Activated CD4-positive, alpha-beta T cell treated with anti-CD3 and anti-CD28 coated beads, Interleukin-2, amount 50 U/mL, for 4 hours (primary cell): ENCODE measurements at regions not wholly inside any gene's neighbourhood (a gene's known extent, or its start where the extent isn't known, plus 50 kb on each side); places are given as distances from the start of the nearest gene placed in this dataset.

Experiments used
- DNase-seq, 2 experiments: peaks; one replicate each; pipeline ENCODE4 v3.0.0-alpha.2; 2020

DNA sequence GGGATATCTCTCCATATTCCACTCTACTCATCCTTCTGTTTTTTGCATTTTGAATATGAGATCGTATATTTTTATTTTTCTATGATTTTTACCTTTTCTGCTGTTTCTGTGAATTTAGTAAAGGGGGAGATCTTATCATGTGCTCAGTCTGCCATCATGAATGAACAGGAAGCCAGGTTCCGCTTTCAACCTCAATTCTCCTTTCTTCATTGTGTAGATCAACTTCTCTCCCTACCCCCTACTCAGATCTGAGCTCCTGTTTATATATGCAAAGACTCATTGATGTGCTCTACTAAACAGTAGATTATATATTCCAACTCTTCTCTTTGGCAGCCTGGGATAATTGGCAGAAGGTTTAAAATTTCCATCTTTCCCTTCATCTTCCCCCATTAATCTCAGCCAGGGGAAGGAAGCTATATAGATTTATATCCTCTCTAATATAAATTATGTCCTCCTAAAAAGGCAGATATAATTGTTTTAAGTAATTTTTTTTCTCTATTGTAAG lies 336.7 kb upstream of the PLET1 start:
- no peak for DNase-seq

GRCh38 chr11:112599265-112599664 lies 338.6 kb upstream of the PLET1 start:
- DNase-seq = no peak

- no peak for DNase-seq
Observed at GRCh38 chr11:112599856-112600533, 339.3 kb upstream of the PLET1 start.

- no peak for DNase-seq
Observed at GRCh38 chr11:112605093-112605666, 344.5 kb upstream of the PLET1 start.

DNA sequence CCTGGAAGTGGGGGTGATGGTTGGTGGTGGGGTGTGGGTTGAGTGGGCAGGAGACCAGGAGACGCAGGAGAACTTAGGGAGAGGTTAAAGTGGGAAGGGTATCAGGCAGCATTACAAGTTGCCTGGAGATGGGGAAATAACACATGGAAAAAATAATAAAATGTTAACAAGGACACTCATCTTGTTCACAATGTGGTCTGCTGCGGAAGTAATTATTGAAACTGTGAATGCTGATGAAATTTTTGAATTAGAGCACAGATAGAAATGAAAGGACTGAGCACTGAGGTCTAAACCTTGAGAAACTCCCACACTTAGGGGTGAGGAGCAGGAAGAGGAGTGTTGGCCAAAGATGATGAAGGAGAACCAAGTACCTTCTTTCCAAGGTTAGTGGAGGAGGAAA lies 346.0 kb upstream of the PLET1 start:
- DNase-seq = no peak

GRCh38 chr11:112608509-112608908 lies 347.8 kb upstream of the PLET1 start:
- DNase-seq = no peak

DNA sequence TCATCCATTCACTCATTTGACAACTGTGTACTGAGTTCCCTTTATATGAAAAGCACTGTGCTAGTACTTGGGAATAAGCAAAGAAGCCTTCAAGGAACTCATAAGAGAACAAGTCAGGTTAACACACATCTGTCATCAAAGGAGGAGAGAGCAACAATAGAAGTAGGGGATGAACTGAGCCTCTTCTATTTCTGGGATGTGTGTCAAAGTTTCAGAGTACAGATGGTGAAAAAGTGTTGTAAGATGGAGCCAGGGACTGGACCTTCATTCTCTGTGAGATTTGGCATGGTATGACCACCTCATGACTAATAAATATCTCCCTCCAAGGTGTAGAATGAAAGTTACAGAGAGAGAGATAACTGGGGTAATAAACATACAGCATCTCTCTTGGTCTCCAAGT lies 349.8 kb upstream of the PLET1 start:
- no peak for DNase-seq

DNA sequence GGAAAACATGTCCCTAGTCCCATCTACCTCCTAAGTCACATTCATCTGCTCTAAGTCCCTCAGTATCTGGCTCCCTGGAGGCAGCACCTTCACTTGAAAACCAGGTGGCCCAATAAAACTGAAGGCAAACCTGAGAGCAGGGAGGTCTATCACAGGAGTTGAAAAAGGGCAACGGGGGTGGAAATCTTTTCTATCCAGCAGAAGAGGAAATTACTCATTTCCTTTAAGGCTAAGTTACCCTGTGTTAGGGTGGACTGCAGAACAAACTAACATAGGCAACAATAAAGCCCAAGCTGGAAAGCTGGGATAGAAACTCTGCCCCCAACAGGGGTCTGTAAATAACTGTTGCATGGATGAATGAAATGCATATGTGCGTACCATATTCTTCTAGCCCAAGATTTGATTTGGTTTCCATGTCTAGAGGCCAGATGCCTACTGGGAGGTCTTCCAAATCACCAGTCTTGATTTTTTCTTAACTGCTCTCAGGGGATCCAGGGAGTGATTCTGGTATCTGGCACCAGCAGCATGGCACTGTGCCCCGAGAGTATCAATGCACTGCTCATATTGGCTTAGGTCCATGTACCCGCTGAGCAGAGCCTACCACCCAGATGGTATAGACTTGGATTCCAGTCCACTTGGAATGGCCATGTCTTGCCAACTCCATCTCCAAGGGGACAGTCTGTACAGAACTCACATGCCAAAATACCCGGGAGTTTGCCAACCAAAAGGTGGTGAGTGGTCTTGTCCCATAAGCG lies 350.0 kb upstream of the NCAM1 start:
- no peak for DNase-seq

- no peak for DNase-seq
Observed at GRCh38 chr11:112611771-112612170, 349.4 kb upstream of the NCAM1 start.

DNA sequence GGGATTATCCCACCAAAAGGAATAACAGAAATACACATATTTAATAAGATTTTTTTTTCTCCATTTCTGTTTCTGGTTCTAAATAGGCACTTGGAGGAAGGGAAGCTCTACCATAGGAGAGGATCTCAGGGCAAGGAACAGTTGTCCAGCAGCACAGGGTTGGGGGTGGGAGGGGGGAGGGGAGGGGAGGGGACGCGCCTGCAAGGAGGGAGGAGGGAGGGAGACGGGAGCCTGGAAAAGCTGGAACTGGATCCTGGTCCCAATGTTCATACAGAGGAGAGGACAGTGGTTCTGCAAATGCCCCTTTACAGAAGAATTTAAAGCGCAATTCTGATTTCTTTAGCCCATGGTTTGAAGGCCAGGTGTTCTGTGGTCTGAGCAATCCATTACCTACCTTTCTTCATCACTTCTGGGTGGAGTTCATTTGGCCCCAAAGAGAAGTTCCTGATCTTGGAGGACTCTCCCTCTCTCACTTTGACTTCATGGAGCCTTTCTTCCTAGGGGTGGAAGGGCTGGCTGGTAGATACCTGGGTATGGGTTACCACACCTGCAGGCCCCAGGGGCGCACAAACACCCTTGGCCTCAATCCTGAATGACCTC lies 348.9 kb upstream of the NCAM1 start:
- no peak for DNase-seq

DNA sequence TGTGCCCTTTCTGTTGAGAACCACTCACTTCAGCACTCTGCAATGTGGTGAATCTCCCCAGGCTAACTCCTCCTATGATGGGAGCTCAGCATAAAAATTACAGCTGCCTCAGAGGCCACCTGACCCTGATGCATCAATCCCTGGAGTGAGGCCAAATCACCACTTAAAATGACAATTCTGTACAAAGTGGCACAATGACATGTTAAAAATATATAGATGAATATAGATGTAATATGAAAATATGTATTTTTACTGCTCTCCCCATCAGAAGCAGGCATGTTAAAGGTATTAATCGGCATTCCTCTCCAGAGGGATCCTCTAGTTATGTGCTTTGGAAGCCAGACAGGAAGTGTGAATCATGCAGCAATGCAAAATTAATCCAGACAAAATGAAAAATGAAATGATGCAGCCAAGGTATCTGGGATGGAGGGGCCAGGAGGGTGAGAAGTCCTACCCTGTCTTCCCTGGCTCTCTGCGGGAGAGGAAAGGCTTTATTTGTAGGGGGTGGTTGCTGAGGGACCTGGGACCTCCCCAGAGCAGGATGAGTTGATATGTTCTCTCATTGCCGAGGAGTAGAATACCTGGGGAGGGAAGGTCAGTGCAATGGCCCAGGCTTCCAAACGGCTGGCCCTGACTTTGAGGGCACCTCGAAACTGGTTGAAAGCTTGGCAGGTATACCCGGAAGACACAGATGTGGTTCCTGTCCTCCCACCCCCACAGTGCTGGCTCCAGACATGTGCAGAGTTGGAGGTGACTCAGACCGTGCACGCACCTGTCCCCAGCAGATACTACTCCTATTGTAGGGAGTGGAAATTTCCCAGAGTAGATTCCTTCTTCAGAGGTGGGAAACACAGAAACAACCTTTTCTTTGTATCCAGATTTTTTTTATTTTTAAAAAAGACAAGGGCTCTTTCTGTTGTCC lies 347.9 kb upstream of the NCAM1 start:
- DNase-seq = no peak

DNA sequence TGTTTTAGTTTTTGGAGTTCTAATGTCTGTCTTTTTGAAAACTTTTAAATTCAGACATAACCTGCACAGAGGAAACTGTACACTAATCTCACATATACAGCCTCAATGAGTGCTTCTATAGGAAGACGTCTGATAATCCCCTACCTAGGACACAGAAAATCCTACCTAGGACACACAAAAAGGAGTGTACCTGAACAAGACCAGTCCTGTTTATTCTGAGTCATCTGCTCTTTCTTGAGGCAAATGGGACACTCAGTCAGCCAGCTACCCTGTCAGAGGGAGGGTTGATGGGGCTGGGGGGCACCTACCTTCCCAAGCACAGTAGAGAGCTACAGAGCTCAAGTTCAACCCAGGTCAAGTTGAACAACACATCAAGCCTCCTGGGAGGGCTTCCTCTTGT lies 346.6 kb upstream of the NCAM1 start:
- no peak for DNase-seq

DNA sequence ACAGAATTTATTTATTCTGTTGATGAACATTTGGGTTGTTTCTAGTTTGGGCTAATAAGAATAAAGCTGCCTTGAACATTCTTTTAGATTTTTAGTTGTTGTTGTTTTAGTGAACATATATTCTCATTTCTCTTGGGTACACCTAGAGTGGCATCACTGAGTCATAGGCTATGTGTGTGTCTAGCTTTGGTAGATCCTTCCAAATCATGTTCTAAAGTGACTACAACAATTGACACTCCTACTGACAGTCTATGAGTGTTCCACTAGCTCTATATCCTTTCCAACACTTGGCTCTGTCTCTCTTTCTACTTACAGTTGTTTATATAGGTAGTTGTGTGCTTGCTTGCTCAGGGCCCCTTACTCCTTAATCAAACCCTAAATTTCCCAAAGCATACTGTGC lies 346.0 kb upstream of the NCAM1 start:
- DNase-seq = no peak

DNA sequence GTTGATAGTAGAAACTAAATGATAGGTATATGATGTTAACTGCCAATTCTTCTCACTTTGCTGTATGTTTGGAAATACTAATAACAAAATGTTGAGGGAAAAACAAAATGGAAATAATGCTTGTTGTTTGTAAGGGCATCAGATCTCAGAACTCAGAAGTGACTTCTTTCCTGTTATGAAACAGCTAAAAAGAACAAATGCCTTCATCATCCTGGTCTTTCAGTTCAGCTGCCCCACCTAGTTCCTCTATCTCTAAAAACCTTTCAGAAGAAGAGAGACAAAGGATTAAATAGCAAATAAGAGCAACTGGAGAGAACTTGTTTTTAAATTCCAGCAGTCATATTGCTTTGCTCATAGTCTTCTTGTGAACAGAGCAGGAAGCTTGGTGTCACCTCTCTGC lies 345.3 kb upstream of the NCAM1 start:
- no peak for DNase-seq

DNA sequence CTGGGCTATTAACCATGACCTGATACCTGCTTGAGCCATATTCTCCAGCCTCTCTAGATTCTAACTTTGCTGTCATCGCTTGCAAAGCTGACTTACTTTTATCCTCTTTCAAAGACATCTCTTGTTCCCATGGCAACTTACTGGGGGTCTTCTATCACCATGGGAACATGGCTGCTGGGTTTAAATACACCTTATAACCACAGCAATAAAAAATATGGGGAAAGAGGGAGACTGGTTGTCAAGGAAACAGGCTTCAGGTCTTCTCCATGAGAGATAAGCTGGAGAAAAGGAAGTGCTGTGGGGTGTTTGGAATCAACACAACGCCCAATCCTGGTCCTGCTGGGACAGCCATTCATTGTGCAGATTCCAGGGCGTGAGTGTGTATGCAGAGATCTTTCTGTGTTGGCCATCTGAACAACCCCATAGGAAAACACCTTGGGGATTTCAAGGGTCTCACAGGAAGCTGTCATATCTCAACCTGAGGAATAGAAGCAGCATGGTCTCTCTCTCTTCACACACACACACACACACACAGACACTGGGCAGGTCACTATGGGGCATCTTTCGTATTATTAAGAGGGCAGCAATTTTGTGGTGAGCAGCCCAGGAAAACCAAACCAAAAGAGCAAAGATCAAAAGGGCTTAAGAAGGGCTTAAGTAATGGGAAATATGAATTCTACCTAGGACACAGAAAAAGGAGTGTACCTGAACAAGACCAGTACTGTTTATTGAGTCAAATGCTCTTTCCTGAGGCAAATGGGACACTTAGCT lies 344.7 kb upstream of the NCAM1 start:
- no peak for DNase-seq

DNA sequence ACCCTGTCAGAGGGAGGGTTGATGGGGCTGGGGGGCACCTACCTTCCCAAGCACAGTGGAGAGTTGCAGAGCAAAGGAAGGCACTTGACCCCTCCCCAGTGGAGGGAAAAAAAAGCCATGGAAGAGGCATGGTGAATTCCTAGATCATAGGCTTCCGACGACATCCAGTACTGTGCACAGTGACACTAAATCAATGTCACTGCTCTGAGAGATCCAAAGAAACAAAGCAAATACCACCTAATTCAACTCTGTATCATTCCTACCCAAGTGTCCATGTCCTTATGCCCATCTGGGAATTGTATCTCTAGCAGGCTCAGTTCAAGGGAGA lies 344.2 kb upstream of the NCAM1 start:
- DNase-seq = no peak

GRCh38 chr11:112617977-112618826 lies 343.0 kb upstream of the NCAM1 start:
- no peak for DNase-seq

GRCh38 chr11:112619106-112619505 lies 342.1 kb upstream of the NCAM1 start:
- no peak for DNase-seq

DNA sequence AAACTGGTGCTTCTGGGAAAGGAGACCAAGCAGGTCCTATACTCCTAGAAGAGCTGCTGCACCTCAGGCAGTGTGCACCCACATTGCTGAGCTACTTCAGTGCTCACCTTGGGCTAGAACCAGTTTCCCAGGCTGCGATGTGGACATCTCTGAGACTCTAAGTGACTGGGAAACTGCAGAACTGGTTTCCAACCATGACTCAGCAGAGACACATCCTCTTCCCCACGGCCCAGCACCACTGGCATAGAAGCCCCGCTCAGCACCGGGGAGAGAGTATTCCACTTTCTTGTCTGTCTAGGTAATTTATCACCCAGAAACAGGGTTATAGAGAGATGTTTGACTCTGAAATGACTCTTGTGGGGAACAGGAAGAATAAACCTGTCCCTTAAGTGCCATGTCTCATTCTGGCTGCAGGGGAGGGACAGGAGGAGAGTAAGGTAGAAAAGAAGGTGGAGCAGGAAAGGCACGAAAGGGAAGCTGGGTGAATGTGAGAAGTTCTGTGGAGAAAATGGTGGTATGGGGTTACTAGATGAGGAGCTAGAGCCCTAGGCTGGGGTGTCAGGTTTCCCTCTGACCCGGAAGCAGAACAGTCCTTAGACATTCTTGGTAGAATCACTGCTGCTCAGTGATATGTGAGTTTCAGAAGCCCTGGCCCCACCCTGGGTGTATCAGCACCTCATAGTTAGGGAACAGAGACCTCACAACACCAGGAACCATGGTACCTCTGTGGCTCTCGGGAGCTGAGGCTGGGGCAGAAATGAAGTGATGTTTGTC lies 340.4 kb upstream of the NCAM1 start:
- DNase-seq = no peak

DNA sequence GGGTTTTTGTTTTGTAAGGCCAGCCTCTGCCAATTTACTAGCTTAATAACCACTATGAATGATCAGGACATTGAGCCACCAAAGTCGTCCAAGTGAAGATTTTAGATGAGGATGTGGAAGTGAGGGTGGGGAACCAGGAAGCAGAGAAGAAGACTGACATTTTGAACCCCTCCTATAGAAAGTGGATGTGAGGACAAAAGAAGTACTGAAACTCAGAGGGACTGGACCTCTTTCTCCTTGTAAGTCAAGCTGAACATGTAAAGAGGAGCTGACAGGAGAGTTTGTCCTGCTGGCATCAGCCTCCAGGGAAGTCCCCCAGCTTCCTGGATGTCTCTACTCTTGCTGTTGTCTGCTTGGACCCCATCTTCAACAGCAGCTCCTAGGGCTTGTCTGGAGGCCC lies 338.2 kb upstream of the NCAM1 start:
- DNase-seq = no peak
